C4-2B (cell line): ENCODE measurements at regions not wholly inside any gene's neighbourhood (a gene's known extent, or its start where the extent isn't known, plus 50 kb on each side); places are given as distances from the start of the nearest gene placed in this dataset.

ENCODE experiments used
- CTCF ChIP-seq: fragments of 450-650 bp; conservative IDR thresholded peaks from 2 replicates; pipeline ENCODE4 v1.5.1; 2017; ENCODE audit warnings: mild to moderate bottlenecking
- ZFX ChIP-seq: fragments of 450-650 bp; IDR thresholded peaks from 2 replicates; pipeline ENCODE4 v1.6.1; 2017

GRCh38 chr4:164023214-164023613, 528.7 kb downstream of the TMA16 start:
- TF ChIP-seq CTCF (peak; percentile 21), ZFX (no peak)
